NT2/D1 (cell line): ENCODE measurements at regions not wholly inside any gene's neighbourhood (a gene's known extent, or its start where the extent isn't known, plus 50 kb on each side); places are given as distances from the start of the nearest gene placed in this dataset.

Experiments
- SUZ12 ChIP-seq: IDR thresholded peaks from 2 replicates; pipeline ENCODE4 v1.6.1; 2011; ENCODE audit not compliant: insufficient read length, insufficient read depth; ENCODE audit errors: extremely low read depth
- YY1 ChIP-seq: IDR thresholded peaks from 2 replicates; pipeline ENCODE4 v1.6.1; 2011; ENCODE audit not compliant: insufficient read length, insufficient read depth
- ZNF274 ChIP-seq: IDR thresholded peaks from 2 replicates; pipeline ENCODE4 v1.6.1; 2011; ENCODE audit warnings: mild to moderate bottlenecking, low read depth, low read length

- no peak for TF ChIP-seq YY1
- TF ChIP-seq SUZ12 = no peak
- TF ChIP-seq ZNF274 = no peak
Measured at GRCh38 chr20:62529896-62530642, 54.3 kb upstream of the GATA5 start.
